ENCODE measurements at regions not wholly inside any gene's neighbourhood (a gene's known extent, or its start where the extent isn't known, plus 50 kb on each side); places are given as distances from the start of the nearest gene placed in this dataset.
"Not testable (repeated sequence)": the region's sequence is repeated elsewhere in the genome, so short reads cannot be mapped to it uniquely, and the experiment has no call there.

DNA sequence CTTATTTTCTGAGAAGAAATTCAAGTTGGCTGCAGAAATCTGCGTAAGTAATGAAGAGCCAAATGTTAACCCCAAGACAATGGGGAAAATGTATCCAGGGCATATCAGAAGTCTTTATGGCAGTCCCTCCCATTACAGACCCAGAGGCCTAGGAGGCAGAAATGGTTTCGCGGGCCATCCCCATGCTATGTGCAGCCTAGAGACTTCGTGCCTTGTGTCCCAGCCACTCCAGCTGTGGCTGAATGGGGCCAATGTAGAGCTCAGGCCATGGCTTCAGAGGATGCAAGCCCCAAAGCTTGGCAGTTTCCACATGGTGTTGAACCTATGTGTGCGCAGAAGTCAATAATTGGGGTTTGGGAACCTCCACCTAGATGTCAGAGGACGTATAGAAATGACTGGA lies 131.9 kb downstream of the GPR37 start:
- no peak for DNase-seq

DNA sequence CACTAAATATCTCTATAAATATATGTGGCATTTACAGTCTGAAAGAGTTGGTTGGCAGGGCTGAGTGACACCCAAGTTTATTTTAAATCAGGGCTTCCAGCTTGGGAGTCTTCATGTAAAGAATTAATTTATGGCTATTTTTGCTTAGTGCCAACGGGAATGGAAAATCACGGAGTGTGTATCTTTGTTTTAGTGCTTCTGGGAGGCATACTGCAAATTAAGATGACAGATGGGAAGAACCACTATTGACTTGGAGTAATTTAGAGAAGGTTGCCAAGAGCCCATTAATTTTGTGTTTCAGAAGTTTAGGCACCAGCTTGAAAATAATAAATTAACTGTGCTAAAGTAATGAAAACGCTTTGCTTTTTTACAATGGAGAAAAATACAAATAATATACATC lies 135.2 kb downstream of the GPR37 start:
- DNase-seq, result no peak

DNA sequence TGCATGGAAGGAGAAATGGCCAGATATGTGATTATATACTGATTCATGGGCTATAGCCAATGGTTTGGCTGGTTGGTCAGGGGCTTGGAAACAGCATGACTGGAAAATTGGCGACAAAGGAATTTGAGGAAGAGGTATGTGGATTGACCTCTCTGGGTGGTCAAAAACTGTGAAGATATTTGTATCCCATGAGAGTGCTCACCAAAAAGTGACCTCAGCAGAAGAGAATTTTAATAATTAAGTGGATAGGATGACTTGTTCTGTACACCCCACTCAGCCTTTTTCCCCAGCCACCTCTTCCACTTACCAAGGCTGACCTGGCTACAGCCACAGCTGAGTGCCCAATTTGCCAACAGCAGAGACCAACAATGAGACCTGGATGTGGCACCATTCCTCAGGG lies 146.7 kb downstream of the GPR37 start:
- no peak for DNase-seq

DNA sequence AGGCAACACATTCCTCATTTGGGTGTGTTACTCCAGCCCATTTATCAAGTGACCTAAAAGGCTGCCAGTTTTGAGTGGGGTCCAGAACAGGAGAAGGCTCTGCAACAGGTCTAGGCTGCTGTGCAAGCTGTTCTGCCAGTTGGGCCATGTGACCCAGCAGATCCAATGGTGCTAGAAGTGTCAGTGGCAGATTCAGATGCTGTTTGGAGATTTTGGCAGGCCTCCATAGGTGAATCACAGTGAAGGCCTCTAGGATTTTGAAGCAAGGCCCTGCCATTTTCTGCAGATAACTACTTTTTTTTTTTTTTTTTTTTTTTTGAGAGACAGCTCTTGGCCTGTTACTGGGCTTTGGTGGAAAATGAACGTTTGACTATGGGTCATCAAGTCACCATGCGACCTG lies 147.5 kb downstream of the GPR37 start:
- DNase-seq, result not testable (repeated sequence)

DNA sequence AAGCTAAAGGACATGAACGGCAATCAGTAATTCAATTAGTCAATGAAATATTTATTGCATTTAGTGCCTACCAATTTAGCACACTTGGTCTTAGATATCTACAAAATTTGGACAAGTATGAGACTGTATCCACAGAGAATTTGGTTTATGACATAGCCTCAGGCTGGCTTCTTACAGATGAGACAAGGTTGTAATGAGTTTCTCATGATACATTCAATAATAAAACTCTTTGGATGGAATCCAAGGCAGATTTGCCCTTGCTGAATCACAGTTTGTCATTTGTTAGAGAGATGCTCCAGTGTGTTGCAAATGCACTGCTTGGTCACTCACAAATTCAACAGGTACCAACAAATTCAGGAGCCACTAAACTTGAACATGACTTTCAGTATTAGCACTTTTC lies 162.5 kb downstream of the GPR37 start:
- peak; percentile 0 for DNase-seq

DNA sequence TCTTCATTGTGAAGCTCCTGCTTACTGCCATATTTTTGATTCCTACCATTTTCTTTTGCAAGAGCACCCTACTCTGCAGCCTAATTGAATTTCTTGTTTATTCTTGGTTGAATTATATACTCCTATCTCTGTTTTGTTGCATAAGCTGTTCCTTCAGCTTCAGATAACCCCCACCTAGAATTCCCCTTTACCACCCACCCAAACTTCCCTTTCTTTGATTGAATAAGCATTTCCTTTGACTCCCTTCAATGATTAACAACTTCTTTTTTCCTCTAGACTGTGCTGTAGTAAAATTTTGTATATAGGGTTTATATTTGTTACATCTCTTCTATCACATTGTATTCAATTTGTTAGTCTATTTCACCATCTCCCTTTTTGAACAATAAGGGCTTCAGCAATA lies 168.1 kb downstream of the GPR37 start:
- DNase-seq, result no peak

DNA sequence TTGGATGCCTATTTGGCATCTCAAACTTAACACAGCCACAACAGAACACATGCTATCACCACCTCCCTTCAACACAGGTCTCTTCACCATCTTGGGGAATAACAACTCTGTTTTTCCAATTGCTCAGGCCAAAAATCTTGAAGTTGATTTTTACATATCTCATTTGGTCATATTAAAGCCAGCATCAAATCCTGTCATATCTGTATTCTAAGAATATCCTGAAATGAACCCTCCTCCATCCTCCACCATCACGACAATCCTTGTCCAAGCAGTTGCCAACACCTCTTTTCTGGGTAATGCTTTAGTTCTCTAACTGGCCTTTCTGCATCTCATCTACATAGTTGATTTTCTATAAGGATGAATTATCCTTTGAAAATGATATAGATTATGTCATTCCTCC lies 168.7 kb downstream of the GPR37 start:
- DNase-seq, result no peak

DNA sequence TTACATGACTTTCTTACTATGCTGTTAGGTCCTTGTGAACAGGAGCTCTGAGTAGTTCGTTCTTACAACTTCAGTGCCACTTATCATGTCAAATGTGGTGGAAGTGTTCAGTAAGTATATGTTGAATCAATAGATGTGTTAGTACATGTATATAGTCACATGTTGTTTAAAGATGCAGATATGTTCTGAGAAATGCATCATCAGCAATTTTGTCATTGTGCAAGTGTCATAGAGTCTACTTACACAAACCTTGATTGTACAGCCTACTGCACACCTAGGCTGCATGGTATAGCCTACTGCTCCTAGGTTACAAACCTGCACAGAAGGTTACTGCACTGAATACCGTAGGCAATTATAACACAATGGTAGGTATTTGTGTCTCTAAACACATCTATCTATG lies 174.8 kb downstream of the GPR37 start:
- no peak for DNase-seq

DNA sequence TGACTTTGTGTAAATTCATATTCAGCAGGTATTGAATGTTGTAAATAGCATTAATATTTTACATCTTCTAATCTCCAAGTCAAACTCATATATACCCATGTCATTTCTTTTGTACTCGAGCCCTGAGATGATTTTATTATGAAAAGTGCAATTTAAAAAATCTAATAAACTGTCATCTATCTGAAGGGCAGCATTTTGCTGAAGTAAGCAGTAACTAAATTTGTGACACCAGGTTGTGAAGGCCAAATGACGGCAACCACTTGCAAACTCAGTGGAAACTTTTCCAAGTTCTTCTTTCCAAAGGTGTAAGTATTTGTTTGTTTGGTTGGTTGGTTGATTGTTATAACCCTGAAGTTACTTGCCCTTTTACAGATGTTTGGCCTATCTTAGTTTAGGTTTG lies 188.3 kb downstream of the GPR37 start:
- DNase-seq, result no peak

DNA sequence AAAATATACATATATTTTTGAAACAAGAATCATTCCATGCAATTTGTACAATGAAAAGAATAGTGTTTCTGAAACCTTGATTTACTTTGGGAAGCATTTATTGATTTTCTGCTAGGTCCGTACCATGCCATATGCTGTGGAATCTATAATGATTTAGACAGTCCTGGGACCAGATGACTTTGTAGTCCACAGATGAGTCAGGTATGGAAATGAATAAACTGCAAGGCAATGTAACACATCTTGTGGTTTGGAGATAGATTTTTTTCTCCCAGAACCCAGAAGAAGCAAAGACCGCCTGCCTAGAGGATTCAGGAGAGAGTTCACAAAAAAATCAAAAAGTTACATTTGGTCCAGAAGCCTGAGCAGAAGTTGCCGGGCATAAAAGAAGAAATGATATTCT lies 190.4 kb downstream of the GPR37 start:
- no peak for DNase-seq

DNA sequence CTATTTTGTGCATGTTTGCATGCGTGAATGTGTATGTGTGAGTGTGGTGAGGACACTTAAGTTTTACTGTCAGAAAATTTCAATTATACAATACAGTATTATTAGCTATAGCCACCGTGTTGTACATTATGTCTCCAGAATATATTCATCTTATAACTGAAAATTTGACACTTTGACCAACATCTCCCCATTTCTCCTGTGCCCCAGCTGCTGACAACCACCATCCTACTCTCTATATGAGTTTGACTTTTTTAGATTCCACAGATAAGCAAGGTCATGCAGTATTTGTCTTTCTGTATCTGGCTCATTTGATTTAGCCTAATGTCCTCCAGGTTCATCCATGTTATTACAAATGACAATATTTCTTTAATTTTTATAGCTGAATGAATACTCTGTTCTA lies 195.0 kb downstream of the GPR37 start:
- no peak for DNase-seq

DNA sequence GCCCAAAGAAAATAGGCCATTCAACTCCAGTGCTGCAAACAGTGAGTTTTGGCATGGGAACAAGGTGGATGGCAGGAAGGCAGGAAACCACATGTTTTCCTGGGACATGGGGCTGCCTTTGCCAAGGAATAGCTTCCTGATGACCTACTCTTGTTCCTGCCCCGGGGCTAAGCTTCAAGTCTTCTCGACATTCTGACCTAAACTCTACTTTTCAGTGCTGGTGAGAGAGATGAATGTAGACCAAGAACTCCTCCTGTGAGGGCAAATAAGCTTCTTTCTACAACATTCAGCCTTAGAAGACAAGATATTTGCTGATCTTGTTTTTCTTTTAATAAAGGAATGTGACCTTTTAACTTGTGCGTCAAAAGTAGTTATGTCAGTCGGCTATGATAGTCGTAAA lies 199.0 kb downstream of the GPR37 start:
- peak; percentile 80 for DNase-seq

DNA sequence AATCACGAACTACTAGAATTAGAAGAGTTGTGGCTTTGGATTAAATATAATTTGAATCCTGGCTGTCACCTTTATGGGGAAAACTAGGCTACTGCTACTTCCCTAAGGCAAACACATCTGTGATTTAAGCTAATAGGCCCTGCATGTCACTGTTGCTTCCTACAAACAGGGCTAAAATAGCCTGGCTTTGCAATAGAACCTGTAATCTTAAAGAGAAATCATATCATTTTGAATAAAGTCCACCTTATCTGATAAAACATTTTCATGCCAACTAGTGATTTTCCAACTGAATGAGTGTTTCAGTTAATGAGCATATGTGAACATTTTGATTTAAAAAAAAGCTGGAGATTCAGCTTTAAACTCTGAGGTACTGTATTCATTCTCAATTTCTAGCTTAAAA lies 208.0 kb downstream of the GPR37 start:
- no peak for DNase-seq

DNA sequence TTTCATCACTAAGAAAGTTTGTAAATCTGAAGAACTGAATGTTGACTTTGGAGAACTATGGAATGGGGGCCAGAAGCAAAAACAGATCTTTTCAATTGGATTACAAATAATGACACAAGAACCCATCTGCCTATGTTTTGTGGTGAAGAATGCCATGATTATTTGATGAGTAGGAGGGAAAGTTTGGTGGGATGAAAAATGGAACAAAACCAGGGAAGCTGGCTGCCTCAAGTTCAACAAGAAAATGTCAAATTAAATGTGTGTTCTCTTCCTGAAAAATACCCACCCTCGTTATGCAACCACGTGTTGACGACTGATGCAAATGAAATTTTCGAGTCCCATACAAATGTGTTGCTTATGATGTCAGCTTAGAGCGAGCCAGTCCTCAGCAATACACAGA lies 208.5 kb downstream of the GPR37 start:
- DNase-seq, result no peak

DNA sequence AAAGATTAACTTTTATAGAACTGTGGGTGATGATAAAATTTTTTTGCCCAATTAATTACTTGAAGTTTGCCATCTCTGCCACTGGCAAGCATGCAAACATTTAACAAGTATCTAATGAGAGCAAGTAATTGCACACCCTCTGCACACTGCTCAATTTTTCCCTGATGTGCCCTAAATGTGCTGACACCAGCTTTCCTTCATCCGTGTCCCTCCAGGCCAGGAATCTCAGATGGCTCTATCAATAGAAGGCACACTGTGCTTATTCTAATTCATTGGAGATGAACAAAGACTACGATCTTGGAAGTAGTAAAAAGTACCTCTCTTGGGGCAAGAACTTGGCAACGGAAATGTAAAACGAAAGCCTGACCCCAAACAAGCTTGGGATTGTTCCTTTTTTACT lies 212.1 kb downstream of the GPR37 start:
- DNase-seq, result no peak

DNA sequence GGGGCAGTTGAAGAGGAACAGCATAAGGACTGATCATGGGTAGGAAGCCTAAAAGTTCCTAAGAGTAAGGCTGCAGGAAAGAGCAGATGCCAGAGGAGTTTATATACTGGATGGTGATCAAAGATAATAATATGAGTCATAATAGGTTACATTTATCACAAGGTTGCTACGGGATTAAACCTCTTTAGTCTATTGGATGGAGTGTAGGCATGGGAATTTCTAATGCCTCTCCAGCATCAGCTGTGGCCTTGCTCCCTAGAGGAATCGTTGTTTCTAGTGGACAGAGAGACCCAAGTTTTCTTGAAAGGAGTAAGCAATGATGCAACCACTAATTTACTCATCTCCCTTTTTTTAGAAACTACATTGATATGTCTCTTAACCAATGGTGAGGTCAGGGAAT lies 213.4 kb downstream of the GPR37 start:
- peak; percentile 11 for DNase-seq

DNA sequence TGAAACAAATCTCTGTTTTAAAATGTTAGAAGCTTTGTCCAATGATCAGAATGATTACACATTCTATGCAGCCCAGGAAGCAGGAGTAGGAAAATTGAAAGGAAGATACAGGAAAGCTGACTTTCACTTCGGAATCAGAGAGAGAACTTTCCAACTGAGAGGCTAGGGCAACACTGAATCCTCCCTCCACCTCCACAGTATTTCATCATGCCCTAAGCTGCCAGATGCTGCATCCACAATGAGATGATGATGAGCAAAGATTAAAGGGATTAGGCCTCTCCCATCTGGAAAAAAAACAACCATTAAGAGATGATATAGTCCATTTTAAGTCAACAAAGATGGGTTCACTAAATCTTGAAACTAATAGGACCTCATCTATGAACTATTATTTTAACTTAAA lies 215.6 kb downstream of the GPR37 start:
- DNase-seq, result no peak

DNA sequence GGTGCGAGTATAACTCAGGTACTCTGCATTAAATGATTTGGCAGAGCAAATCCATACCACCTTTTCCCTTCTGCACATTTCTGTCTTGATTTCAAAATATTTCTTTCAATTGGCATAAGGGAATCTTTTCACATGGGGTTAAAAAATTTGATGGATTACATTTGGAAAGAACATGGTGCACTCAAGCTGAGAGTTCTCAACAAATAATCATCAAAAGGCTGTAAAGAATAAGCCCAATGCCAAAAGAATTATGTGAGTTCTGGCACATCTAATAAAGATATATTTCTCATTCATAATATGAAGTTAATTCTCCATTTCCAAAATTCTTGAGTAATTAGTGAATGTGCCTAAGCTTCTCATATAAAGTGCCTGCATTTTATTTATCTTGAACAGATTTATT lies 223.1 kb downstream of the GPR37 start:
- DNase-seq, result no peak

DNA sequence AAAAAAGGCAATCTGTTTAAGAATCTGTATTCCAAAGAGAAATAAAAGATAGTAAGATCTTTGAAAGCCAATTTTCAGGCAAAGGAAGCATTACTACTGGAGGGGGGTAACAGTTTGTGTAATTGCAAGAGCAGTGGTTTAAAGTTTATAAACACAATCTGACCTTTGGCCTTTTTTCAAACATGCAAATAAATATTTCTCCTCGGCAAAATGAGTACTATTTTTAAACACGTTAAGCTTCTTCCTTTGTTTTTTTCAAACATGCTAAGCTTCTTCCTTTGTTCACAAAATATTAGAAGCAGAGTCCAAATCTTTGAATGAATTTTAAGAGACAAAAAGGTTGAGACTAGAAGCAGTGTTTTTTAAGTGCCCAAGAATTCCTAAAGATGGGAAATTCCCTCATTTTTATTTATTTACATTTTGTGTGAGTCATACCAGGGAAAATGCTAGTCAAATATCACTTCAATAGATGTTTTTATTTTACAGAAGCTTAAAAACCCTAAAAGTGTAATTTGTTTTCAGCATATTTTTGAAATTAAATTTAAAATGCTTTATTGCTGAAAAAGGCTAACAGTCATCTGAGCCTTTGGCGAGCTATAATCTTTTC lies 229.3 kb downstream of the GPR37 start:
- DNase-seq, result peak; percentile 37

DNA sequence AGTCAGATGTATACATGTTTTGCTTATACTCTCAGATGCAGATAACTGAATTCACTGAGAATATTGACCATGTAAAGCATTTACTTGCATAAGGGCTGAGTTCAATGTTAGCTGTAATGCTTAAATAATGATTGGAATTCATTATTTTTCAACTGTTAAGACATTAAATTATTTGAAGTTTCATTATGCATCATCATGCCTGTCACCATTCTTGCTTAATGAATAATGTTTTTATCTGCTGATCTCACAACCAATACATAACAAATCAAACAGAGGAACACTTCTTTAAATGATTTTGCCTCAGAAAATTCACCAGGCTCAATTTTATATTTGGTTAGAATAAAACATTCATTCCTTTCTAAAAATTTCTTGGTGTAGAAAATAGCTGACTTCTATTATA lies 233.4 kb downstream of the GPR37 start:
- peak; percentile 59 for DNase-seq

DNA sequence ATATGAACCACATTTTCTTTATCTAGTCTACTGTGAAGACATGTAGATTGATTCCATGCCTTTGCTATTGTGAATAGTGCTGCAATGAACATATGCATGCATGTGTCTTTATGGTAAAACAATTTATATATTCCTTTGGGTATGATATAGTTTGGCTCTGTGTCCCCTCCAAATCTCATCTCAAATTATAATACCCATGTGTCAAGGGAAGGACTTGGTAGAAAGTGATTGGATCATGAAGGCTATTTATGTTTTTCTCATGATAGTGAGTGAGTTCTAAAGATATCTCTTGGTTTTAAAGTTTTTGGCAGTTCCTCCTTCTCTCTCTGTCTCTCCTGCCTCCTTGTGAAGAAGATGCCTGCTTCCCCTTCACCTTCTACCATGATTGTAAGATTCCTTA lies 248.7 kb downstream of the GPR37 start:
- DNase-seq, result no peak

DNA sequence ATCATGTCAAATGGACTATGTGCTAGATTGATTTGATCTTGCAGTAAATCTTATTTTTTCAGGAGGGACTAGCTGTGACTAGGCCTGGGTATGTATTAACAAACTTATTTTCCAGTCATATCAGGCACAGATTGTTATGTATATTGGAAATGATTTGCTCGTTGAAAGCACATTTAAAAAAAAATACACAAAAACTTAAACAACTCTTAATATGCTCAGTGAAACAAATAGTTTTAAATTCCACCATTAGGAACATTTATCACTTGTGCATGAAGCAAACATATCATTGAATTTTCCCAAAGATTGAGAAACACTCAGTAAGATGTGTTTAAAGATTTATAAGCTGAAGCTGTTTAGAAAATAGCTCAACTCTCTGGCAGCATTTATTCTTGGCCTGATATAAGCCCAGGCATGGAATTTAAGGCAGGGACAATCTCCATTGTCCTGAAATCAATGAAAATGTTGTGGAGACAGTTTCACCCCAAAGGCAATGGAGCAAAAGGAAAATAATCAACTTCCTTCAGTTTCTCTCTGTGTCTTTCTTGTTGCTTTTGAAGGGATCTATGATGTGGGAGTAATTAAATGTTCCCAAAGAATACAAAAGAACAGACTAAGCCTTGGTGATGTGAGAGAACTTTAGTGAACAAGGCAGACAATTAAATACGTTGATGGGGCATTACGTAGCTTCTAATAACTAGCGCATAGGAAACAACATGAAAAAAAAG lies 250.3 kb downstream of the GPR37 start:
- no peak for DNase-seq

DNA sequence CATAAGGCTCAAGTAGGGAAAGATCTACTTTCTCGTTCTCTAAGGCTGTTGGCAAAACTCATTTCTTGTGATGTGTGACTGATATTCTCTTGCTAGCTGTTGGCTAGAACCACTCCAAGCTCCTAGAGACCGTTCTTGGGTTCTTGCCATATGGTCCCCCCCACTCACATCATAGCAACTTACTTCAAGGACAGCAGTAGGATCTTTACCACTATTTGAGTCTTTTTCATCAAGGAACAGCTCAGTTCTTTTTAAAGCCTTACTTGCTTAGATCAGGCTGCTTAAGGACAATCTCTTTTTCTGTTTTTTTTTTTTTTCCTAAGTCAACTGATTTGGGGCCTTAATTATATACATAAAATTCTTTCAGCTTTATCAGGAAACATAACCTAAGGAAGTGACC lies 251.1 kb downstream of the GPR37 start:
- no peak for DNase-seq

DNA sequence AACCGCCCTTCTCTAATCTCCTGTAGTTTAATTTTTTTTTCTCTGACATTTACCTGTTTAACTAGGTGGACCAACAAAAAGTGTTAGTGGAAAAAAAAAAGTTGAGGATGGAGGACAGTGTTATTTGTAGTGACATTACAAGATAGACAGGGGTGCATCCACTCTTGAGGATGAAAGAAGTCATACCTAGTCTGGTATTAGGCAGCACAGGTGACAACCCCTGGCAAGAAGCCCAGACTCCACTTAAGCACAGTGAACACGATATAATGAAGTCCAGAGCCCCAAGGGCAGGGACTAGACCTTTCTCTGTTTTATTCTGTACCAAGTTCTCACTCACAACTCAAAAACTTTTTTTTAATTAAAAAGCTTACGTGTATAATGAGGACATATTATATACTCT lies 268.4 kb downstream of the GPR37 start:
- DNase-seq, result no peak

DNA sequence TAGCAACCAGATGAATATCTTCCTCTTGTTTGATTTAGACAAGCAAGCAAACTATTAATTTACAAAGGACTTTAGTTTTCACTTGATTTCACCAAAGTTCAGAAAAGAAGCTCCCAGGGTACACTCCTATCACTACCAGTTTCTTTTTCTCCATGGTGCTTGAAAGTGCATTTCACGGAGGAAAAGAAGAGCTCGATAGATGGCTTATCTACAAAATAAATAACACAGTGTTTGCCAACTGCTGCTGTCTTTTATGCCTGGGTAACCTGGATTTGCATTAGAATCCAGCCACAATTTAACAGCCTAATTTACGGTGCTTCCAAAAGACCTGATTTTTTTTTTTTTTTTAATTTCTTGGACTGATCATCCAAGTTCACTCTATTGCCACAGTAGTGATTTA lies 275.7 kb downstream of the GPR37 start:
- no peak for DNase-seq
